Stimulated activated CD4-positive, alpha-beta T cell treated with anti-CD3 and anti-CD28 coated beads, Interleukin-12 subunit alpha, Interleukin-12 subunit beta, amount 100 ng/mL, for 24 hours (primary cell): ENCODE measurements at regions not wholly inside any gene's neighbourhood (a gene's known extent, or its start where the extent isn't known, plus 50 kb on each side); places are given as distances from the start of the nearest gene placed in this dataset.
"Not testable (repeated sequence)": the region's sequence is repeated elsewhere in the genome, so short reads cannot be mapped to it uniquely, and the experiment has no call there.

Experiments
- DNase-seq, 2 experiments: peaks; one replicate each; pipeline ENCODE4 v3.0.0-alpha.2; 2020; ENCODE audit warnings: low read depth in 2 of 2

DNA sequence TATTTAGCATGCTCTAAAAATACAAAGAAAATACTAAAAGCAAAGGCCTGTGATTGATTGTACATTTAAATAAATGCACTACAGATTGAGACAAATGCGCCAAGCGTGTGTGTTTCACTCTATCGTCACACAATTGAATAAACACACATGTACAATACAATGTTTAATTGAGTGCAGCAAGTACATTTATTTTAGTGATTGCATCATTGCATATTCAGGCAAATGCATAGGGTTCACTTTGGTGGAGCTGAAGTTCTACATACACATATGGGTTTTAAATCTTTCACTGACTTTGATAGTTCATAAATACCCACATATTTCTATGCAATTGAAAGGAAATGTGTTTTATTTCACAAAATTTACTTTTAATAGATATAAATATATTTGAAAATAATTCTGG, 750.6 kb upstream of the MMS22L start:
- no peak for DNase-seq

DNA sequence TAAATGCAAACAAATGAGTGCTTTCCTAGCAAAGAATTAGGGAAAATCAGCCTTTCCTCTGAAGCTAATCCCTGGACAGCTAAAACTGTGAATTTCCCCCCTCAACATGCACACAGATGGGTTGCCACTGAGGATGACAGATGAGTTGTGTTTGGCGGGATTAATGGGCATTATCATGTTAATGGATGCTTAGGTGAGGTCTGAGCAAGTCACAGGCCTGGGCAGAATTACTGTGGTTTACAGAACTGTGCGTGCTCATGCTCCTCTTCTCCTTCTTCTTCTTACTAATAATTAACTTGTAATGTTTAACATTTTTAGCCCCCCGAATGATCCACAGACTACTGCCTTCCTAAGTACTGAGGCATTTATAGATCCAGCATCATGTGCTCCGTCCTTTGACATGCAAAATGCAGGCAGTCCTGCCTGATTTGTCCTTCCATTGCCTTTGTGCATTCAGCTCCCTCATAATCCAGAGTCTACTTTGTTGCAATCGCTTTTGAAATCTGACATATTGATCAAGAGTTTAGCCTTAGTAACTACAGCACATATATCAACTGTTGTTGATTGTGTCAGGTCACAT, 753.4 kb upstream of the MMS22L start:
- DNase-seq, result no peak

DNA sequence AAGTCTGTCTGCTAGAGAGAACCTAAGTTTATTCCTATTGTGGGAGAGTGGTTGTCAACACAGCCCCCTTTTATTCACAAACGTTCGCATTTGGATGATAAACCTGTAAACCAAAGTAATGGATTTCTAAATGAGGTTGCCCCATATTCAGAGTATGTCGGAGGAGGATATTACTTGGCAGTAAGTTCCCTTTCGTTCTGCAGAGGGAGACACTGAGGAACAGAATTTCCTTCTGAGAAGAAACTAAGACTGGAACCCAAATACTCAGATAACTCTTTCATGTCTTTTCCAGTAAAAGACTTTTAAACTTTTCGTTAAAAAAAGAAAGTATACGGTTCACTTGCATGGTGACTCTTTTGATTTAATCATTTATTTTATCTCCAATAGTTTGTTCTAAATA, 754.6 kb upstream of the MMS22L start:
- no peak for DNase-seq

DNA sequence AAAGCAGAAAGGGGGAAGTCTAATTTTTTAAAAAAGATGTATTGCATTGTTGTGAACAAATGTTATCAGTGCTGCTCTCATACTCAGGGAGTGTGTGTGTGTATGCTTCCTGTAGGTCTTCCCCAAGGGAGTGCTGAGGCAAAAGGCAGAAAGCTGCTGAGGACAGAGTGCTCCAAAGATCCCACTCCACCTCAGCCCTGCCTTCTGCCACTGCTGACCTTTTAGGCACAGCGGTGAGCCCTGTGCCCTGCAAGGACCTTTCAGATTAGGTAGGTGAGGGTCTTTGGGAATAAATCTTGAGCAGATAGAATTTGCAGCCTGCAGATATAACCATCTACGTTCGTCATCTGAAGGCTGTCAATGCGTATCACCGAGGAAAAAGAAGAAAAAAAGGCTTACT, 756.4 kb upstream of the MMS22L start:
- DNase-seq, result no peak

DNA sequence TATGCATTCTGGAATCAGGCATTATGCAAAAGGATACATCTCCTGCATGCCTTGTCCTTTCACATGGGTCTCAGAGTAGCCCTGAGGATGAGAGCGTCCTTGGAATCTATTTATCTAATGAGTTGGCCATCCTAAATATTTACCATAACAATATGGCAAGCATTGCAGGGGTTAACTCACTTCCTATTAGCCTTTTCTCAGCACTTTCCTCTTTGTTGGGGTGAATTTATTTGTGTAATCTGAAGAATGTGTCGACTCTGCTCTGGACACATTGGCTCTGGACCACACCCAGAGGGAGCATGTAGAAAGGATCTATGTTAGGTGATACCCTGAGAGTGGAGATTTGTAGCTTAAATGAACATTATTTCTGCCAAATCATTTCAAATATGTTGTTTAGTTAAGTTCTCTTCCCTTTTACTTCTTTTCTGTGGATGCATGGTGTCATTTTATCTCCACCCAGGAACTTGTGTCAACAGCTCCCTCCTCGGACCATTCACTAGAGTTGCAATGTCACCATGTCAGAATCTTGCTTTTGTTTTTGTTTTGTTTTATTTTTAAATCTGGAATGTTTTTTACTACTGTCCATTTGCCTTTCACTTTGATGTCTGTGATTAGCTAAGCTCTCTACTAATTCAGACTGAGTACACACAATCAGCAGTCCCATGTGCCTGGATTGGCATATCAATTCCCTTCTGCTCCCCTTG, 757.0 kb upstream of the MMS22L start:
- DNase-seq, result no peak

DNA sequence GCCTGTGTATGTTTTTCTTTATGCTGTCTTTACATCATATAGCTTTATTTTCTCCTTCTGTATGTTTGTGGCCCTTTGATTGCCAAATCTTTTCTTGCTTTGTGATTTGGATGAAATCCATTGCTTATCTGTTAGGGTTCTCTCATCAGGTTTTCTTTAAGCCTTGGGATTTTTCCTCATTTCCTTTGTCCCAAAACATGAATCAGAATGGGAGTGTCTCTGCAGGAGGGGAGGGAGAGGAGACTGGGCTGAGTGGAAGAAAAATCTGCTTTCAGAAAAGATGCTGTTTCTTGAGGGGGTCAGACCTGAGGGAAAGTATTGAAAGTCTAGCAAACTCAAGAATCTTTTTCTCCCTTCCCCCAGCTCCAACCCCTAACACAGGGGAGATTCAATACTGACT, 758.0 kb upstream of the MMS22L start:
- no peak for DNase-seq

DNA sequence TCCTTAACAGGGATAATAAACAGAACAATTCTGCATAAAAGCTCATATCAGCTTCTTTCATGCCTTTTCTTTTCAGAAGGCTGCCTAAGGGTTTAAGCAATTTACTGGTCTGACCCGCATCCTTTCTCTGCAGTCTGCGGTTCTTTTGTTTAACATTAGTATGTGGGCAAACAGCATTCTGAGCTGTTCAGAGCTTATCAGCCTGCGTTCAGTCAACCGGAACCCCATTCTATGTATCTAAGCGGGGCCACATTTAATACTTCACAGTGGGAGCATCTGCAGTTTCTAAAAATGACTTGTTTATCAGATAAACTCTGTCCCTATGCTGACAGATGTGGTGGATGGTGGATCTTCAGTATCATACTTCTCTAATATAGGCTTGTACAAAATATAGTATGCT, 758.9 kb upstream of the MMS22L start:
- DNase-seq, result no peak

DNA sequence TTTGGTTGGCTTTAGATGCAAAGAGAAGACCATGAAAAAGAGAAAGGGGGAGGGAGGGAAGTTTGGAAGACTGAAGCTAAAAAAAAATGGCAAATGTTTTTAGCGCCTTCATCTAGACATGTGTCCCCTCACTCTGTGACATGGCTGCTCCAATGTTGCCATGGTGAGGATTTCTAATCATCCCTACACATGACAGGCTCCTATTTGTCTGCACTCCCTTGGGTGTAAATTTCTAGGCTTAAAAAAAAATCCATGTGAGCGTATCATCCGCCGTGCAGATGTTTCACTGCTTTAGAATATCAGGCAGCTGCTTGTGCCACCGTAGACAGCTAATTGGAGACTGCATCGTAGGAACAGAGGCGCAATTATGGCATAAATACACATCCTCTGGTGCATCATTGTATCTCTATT, 761.1 kb upstream of the MMS22L start:
- no peak for DNase-seq

DNA sequence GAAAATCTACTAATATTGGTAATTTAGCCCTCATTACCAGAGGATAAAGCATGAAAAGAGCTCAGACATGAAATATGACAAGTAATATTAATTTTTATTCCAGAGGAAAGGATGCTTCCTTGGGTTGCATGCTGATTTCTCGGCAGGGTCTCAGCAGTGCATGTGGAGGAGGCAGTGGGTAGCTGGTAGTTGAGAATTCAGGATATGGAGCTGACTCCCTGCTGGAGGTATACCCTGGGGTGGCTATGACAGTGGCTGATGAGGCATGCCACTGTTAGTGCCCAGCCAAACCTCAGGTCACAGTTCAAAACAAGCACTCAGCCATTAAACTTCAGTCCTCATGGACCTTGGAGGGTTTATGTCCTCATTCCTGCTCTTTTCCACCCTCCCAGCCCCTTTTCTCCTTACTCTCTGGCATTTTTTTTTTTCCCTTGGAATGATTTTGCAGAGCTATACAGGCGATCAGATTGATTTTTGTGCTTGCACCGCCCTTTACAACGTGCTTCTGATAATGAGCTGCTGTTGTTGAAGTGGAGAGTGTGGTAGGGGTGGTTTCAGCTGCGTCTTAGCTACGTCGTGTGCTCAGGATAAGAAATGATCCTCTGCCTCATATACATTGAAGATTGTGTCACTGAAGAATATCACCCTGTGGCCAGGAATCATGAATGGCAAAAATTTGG, 761.9 kb upstream of the MMS22L start:
- DNase-seq, result no peak

DNA sequence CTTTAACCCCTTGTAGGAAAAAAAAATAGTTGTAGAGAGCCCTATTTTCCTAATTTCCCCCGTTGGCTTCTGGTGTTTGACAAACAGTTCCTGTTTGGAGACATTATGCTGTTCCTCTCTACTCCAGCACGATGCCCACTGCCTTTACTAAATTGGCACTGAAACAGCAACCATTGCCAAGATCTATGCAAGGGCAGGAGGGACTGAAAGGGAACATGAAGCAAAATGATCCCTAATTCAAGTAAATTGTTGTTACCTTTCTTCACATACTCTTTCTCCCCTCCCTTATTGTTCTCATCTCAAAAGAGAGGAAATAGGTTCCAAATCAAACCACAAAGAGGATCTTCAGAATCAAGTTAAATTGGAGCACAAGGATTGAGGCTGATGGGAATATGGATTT, 764.1 kb upstream of the MMS22L start:
- no peak for DNase-seq

DNA sequence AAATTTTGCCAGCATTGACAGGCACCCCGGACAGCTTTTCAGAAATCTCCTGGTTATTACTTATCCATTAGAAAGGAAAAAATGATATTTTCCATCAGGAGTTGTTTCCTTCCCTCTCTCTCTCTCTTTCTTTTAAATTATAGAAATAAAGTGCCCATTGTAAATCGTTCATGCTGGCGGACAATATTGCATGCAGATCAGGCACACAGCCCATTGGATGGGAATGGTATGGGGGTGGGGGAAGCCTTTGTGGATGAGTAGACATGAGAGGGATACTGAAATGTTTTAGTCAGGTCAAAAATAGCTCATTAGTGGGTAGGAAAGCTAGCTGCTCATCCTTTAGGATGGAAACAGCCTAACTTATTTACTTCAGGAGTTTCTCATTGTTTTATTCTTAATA, 764.9 kb upstream of the MMS22L start:
- DNase-seq, result no peak

DNA sequence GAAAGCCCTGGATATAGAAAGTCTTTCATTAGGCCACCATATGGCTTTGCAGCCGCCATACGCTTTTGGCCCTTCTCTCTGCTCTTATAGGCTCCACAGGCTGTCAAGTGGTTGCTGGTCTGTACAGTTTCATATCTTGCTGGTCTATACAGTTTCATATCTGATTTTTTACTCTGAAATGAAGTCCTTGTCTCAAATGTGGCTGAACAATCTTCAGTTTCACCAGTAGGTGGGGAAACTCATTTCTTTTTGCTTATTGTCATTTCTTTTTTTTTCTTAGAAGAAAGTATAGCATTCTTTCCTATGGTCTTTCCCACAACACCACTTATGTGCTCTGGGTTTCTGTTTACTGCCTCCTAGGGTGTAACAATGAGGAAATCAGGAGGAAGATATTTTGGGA, 771.4 kb upstream of the MMS22L start:
- DNase-seq, result no peak

DNA sequence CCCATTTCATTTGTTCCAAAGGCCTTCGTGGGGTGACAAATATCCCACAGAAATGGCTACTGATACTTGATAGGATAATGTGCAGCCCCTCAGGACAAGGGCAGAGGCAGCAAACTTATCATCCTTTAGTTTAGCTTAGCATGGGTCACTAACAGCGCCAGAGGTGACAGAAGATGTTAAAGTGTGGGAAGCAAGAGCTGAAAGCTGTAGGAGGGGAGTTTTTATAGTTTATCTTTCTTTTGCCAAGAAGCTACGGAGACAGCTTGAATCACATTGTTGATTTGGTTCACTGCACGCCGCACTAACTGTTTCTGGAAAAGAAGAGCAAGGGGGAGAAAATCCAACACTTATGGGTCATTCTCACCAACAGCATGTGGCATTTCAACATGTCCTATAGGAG, 773.9 kb upstream of the MMS22L start:
- DNase-seq, result no peak

DNA sequence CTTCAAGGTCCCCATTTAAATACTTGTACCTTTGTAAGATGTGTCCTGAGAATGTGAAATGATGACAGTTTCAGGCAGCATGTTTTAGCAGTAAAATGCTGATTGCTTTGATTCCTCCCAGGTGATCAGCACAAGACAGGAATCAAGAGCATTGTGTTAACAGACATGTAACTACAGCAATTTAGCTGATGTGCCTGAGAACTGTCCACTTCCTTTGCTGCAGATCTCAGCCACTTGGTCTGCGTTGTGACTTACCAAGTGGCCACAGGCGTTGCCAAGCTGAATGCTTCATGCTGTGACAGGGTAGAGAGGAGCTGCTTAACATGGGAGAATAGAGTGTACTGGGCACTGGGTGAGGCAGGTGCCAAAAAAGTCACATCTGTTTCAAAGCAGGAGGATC, 767.0 kb upstream of the POU3F2 start:
- no peak for DNase-seq

DNA sequence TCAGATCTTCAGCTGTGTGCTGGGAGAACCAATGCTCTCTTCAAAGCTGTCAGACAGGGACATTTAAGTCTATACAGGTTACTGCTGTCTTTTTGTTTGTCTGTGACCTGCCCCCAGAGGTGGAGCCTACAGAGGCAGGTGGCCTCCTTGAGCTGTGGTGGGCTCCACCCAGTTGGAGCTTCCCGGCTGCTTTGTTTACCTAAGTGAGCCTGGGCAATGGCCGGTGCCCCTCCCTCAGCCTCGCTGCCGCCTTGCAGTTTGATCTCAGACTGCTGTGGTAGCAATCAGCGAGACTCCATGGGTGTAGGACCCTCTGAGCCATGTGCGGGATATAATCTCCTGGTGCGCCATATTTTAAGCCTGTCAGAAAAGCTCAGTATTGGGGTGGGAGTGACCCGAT, 745.8 kb upstream of the POU3F2 start:
- DNase-seq, result not testable (repeated sequence)

DNA sequence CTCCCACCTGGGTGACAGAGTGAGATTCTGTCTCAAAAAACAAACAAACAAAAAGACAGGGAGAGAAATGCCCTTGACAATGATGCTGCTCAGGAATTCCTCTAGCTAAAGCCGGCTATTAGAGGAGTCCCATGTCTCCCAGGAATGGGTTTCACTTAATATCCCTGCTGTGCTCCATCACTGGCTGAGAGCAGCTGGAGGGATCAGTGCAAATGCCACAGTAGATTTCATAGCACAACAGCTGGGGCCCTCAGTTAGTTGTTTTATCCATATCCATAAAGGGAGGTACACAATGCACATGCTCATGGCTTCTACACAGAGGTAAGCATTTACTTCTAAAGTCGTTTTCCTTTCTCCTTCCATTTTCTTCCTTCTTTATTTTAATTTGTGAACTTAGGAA, 742.0 kb upstream of the POU3F2 start:
- DNase-seq, result no peak

DNA sequence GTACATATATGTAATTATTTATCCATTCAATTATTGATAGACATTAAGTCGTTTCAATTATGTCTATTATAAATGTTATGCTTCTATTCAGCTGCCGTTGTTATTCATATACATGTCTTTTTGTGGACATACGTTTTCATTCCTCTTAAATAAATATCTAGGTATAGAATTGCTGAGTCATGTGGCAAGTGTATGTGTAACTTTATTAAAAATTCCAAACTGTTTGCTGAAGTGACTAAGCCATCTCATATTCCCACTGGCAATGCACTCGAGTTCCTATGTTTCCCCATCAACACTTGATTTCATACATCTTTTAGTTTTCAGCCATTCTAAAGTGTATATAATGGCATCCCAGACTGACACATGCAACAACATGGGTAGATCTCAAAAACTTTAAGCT, 739.7 kb upstream of the POU3F2 start:
- DNase-seq, result no peak

DNA sequence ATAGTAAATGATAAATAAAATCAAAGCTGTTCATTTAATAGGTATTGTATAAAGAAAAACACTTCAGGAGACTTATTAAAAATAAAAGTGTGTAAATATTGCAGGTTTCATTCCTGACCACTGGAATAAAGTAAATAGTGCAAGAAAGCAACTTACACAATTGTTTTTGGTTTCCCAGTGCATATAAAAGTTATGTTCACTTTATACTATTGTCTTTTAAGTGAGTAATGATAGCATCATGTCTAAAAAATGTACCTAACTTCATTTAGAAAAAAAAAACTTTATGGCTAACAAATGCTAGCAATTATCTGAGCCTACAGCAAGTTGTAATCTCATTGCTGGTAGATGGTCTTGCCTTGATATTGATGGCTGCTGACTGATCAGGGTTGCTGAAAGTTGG, 726.6 kb upstream of the POU3F2 start:
- no peak for DNase-seq

DNA sequence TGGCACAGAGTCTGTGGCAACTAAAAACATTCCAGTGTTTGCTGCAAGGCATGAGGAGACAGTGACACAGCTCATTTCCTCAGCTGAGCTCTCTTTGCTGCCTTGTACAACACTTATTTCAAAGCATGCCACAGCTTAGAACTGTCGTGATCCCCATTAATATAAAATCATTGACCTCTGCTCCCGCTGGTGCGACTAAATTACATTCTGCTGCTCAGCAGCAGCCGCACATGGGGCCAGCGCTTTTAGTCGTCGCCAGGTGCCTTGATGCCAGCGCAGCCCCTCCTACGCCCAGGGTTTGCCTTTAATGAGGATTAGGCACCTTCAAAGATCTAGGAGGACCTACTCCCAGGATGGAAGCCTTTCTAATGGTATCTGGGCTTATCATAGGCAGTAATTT, 717.9 kb upstream of the POU3F2 start:
- no peak for DNase-seq

DNA sequence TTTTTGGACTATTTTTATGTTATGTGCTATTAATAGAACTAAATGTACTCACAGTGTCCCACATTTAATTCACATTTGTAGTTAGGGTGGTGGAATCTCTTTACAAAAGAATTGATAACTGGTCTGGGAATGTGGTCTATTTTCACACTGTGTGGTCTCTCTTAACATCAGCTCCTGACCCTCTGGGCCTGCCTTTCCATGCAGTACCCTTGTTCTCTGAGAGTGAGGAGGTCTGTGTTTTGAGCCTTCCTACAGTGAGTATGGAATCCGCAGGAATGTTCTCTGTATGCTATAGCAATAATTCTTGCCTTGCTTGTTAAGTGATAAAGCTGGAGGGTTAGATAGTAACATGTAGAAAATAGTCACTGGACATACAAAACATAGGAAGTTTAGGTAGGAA, 717.3 kb upstream of the POU3F2 start:
- DNase-seq, result no peak

DNA sequence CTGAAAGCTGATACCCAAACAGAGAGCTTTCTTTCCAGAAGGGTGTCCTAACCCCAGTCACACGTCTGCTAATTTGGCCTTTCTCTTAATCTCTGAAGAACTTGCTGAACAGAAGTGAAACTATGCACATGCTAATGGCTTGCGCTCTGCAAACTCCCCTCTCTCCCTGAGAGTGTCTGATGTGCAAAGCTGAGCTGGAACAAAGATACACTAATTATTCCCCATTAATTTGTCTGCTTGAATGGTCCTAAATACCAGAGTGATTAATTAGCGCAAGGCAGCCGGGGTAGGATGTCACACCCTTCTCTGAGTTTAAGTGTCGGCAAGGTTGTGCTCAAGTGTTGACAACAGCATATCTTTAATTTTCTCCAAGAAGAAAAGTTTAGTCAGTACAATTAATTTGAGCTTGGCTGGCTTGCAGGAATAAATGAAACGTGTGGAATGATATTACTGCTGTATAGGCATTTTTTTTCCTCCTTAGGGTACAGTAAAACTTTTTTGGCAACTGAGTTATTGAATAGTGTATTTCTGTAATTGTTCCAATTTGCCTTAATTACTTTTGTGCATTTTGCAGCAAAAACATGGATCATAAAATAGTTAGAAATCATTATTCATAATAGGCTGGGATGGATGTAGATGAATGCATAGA, 715.9 kb upstream of the POU3F2 start:
- DNase-seq, result no peak

DNA sequence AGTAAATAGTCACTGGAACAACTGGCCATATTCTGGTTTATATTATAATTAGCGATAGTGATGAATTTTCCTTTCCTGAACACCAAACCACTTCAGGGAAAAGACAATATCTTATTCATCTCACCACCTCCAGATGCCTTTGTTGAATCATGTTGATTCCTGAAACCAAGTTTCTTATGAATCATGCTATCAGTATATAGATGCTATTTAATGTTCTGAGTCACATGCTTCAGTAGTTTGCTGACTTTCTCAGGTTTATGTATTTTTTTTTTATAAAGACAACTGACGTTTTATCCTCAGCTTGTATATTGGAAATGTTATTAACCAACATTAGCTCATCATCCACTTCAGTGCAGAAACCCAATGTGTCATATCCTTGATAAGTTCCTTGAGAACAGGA, 710.2 kb upstream of the POU3F2 start:
- DNase-seq, result no peak
